ENCODE measurements at regions not wholly inside any gene's neighbourhood (a gene's known extent, or its start where the extent isn't known, plus 50 kb on each side); places are given as distances from the start of the nearest gene placed in this dataset.

GRCh38 chr1:86207323-86207722 is 50.8 kb upstream of the COL24A1 start:
- no peaks in the 10 kb centered on the region for H3K36me3 ChIP-seq
- no peaks in the 10 kb centered on the region for H3K27me3 ChIP-seq
- intact Hi-C loops (cut with DNase I) = no loop called here
- H3K4me3 ChIP-seq = no peak overlapping the region
- whole genome bisulfite sequencing, 2 donors = 16 to 17% methylated on average over 2 of the region's 2 CpGs
- H3K4me1 ChIP-seq = peaks cover 0 to 9% (median 0%) of the 10 kb centered on the region in 9 donors
- peak in 3 of 8 donors; percentile 55 to 67 (median 58) for ATAC-seq
- TF ChIP-seq CTCF (IDR thresholded peaks at IDR 0.05) = no peak
- peak; percentile 8 to 18 for DNase-seq
- no peaks in the 10 kb centered on the region for H3K9me3 ChIP-seq
- peak overlapping the region in 1 of 10 donors; percentile 48 for H3K27ac ChIP-seq

All from heart right ventricle (tissue), 16 donors.